Tibial nerve (tissue), 4 donors: ENCODE measurements at regions not wholly inside any gene's neighbourhood (a gene's known extent, or its start where the extent isn't known, plus 50 kb on each side); places are given as distances from the start of the nearest gene placed in this dataset.

Source experiments
- EP300 ChIP-seq, 2 donors: sonication (generic); formaldehyde crosslinking; IDR thresholded peaks; one replicate each; pipeline ENCODE4 v1.6.1; 2017; ENCODE audit warnings: antibody characterized with exemption in 2 of 2, mild to moderate bottlenecking in 1 of 2
- POLR2A ChIP-seq, 2 donors: fragments of 450-650 bp; IDR thresholded peaks; one replicate each; pipeline ENCODE4 v1.6.1; 2017; ENCODE audit warnings: antibody characterized with exemption in 2 of 2, mild to moderate bottlenecking in 2 of 2, moderate library complexity in 2 of 2
- TF ChIP-seq, protein P1 (sequence below), 5 experiments: fragments of 200-600 bp in 3 of 5; fragments of 450-650 bp in 2 of 5; sonication (generic) in 3 of 5; IDR thresholded peaks; one replicate each; pipeline ENCODE4 v1.5.1; 2016 to 2019; ENCODE audit warnings: antibody characterized with exemption in 5 of 5, mild to moderate bottlenecking in 3 of 5, moderate library complexity in 2 of 5

- TF ChIP-seq, protein P1, sequence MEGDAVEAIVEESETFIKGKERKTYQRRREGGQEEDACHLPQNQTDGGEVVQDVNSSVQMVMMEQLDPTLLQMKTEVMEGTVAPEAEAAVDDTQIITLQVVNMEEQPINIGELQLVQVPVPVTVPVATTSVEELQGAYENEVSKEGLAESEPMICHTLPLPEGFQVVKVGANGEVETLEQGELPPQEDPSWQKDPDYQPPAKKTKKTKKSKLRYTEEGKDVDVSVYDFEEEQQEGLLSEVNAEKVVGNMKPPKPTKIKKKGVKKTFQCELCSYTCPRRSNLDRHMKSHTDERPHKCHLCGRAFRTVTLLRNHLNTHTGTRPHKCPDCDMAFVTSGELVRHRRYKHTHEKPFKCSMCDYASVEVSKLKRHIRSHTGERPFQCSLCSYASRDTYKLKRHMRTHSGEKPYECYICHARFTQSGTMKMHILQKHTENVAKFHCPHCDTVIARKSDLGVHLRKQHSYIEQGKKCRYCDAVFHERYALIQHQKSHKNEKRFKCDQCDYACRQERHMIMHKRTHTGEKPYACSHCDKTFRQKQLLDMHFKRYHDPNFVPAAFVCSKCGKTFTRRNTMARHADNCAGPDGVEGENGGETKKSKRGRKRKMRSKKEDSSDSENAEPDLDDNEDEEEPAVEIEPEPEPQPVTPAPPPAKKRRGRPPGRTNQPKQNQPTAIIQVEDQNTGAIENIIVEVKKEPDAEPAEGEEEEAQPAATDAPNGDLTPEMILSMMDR (IDR thresholded peaks at IDR 0.05): no peak
- TF ChIP-seq POLR2A (IDR thresholded peaks at IDR 0.05) (no peak), EP300 (IDR thresholded peaks at IDR 0.05) (no peak)
These were observed 185.6 kb downstream of the DMAC1 start for GRCh38 chr9:7613931-7614330.
